ENCODE measurements at regions not wholly inside any gene's neighbourhood (a gene's known extent, or its start where the extent isn't known, plus 50 kb on each side); places are given as distances from the start of the nearest gene placed in this dataset.
A peak's percentile ranks its signal among the peaks of the same experiment; 100 is the strongest.

GRCh38 chr4:42328978-42329377, 68.3 kb upstream of the SHISA3 start:
- DNase-seq (ENCODE audit: low read depth in 4 of 4, low spot score in 2 of 4) = no peak

GRCh38 chr4:42329421-42329820, 67.9 kb upstream of the SHISA3 start:
- DNase-seq (ENCODE audit: low read depth in 4 of 4, low spot score in 2 of 4) = no peak

GRCh38 chr4:42330002-42330592, 67.2 kb upstream of the SHISA3 start:
- peak in 1 of 4 donors; percentile 65 for DNase-seq (ENCODE audit: low read depth in 4 of 4, low spot score in 2 of 4)

- no peak for DNase-seq (ENCODE audit: low read depth in 4 of 4, low spot score in 2 of 4)
These were observed 66.2 kb upstream of the SHISA3 start for GRCh38 chr4:42331040-42331439.

- no peak for DNase-seq (ENCODE audit: low read depth in 4 of 4, low spot score in 2 of 4)
These were observed 65.3 kb upstream of the SHISA3 start for GRCh38 chr4:42331914-42332368.

GRCh38 chr4:42339935-42340406, 57.3 kb upstream of the SHISA3 start:
- no peak for DNase-seq (ENCODE audit: low read depth in 4 of 4, low spot score in 2 of 4)

- DNase-seq (ENCODE audit: low read depth in 4 of 4, low spot score in 2 of 4) = no peak
These were observed 55.7 kb upstream of the SHISA3 start for GRCh38 chr4:42341518-42342026.

- no peak for DNase-seq (ENCODE audit: low read depth in 4 of 4, low spot score in 2 of 4)
These were observed 54.8 kb upstream of the SHISA3 start for GRCh38 chr4:42342459-42342858.

- peak in 2 of 4 donors; percentile 49 to 65 for DNase-seq (ENCODE audit: low read depth in 4 of 4, low spot score in 2 of 4)
These were observed 53.0 kb upstream of the SHISA3 start for GRCh38 chr4:42344309-42344708.

- DNase-seq (ENCODE audit: low read depth in 4 of 4, low spot score in 2 of 4) = no peak
These were observed 52.5 kb upstream of the SHISA3 start for GRCh38 chr4:42344749-42345148.

GRCh38 chr4:42345962-42346544, 51.2 kb upstream of the SHISA3 start:
- no peak for DNase-seq (ENCODE audit: low read depth in 4 of 4, low spot score in 2 of 4)

- DNase-seq (ENCODE audit: low read depth in 4 of 4, low spot score in 2 of 4) = no peak
These were observed 50.2 kb upstream of the SHISA3 start for GRCh38 chr4:42347076-42347475.
